GM12864 (cell line): ENCODE measurements at regions not wholly inside any gene's neighbourhood (a gene's known extent, or its start where the extent isn't known, plus 50 kb on each side); places are given as distances from the start of the nearest gene placed in this dataset.
"Not testable (repeated sequence)": the region's sequence is repeated elsewhere in the genome, so short reads cannot be mapped to it uniquely, and the experiment has no call there.

ENCODE experiments used
- DNase-seq: peaks from one replicate; pipeline ENCODE4 v3.0.0-alpha.2; 2011; ENCODE audit warnings: low read depth
- H3K4me3 ChIP-seq: 2 replicates; pipeline ENCODE4 v1.5.1; 2011; ENCODE audit warnings: mild to moderate bottlenecking, low read depth, low read length, control low read depth
- CTCF ChIP-seq: IDR thresholded peaks from 2 replicates; pipeline ENCODE4 v1.5.1; 2011; ENCODE audit warnings: low read depth, mild to moderate bottlenecking, moderate library complexity, low read length, control low read depth, inconsistent platforms; ENCODE audit errors: missing control alignments

GRCh38 chr16:66097751-66098150 is 268.7 kb upstream of the CDH5 start:
- TF ChIP-seq CTCF, result no peak
- no peak for DNase-seq
- H3K4me3 ChIP-seq, result no peak overlapping the region

GRCh38 chr16:66095676-66096075 is 270.8 kb upstream of the CDH5 start:
- no peak for TF ChIP-seq CTCF
- H3K4me3 ChIP-seq, result no peak overlapping the region
- no peak for DNase-seq

GRCh38 chr16:66093191-66093590 is 273.3 kb upstream of the CDH5 start:
- TF ChIP-seq CTCF, result no peak
- no peak for DNase-seq
- no peak overlapping the region for H3K4me3 ChIP-seq

- no peak overlapping the region for H3K4me3 ChIP-seq
- DNase-seq, result no peak
- no peak for TF ChIP-seq CTCF
Measured at GRCh38 chr16:66091471-66091891, 275.0 kb upstream of the CDH5 start.

GRCh38 chr16:66088681-66089080 is 277.8 kb upstream of the CDH5 start:
- H3K4me3 ChIP-seq, result no peak overlapping the region
- no peak for DNase-seq
- no peak for TF ChIP-seq CTCF

- no peak for DNase-seq
- TF ChIP-seq CTCF, result no peak
- H3K4me3 ChIP-seq, result no peak overlapping the region
Measured at GRCh38 chr16:66087308-66087707, 279.2 kb upstream of the CDH5 start.

- no peak overlapping the region for H3K4me3 ChIP-seq
- no peak for DNase-seq
- no peak for TF ChIP-seq CTCF
Measured at GRCh38 chr16:66085651-66086050, 280.8 kb upstream of the CDH5 start.

GRCh38 chr16:66084731-66085130 is 281.8 kb upstream of the CDH5 start:
- not testable (repeated sequence) for DNase-seq

More at GRCh38 chr16:66084731-66085130, 281.8 kb upstream of the CDH5 start:
- H3K4me3 ChIP-seq, result not testable (repeated sequence)
